HEK293 (cell line): ENCODE measurements at regions not wholly inside any gene's neighbourhood (a gene's known extent, or its start where the extent isn't known, plus 50 kb on each side); places are given as distances from the start of the nearest gene placed in this dataset.

Source experiments
- CTCF ChIA-PET: fragments of 350-600 bp; formaldehyde crosslinking; extraction: SDS; loops from one replicate; lab custom pipeline; 2021; ENCODE audit warnings: antibody characterized with exemption; lab: Yijun Ruan, JAX
- POLR2A ChIA-PET: fragments of 300-600 bp; formaldehyde crosslinking; extraction: SDS; loops from one replicate; lab custom pipeline; 2020; ENCODE audit warnings: antibody characterized with exemption, inconsistent platforms; lab: Yijun Ruan, JAX
- H3K27ac ChIP-seq: fragments of 200-500 bp; sonication (Bioruptor generic); 2 replicates; pipeline ENCODE4 v1.5.1; 2014; ENCODE audit warnings: low read depth, low read length, control low read depth, inconsistent platforms; ENCODE audit errors: extremely low read depth
- H3K36me3 ChIP-seq, 2 experiments: fragments of 200-500 bp in 1 of 2; sonication (Bioruptor generic) in 1 of 2; 1 replicate in 1 of 2; 2 replicates in 1 of 2; pipeline ENCODE4 v1.5.1; 2014 to 2017; ENCODE audit warnings: inconsistent platforms in 2 of 2, low read length in 2 of 2; ENCODE audit not compliant: control insufficient read depth in 2 of 2, insufficient read depth in 1 of 2
- H3K4me1 ChIP-seq: fragments of 200-500 bp; sonication (Bioruptor generic); 2 replicates; pipeline ENCODE4 v1.5.1; 2014; ENCODE audit warnings: mild to moderate bottlenecking, low read length, inconsistent platforms; ENCODE audit not compliant: control insufficient read depth, insufficient read depth
- H3K4me3 ChIP-seq: 2 replicates; pipeline ENCODE4 v1.5.1; 2011; ENCODE audit warnings: low read depth, mild to moderate bottlenecking, control low read depth, low read length, moderate library complexity
- H3K9me3 ChIP-seq: fragments of 200-500 bp; sonication (Bioruptor generic); 2 replicates; pipeline ENCODE4 v1.5.1; 2014; ENCODE audit warnings: low read depth, low read length, inconsistent platforms; ENCODE audit not compliant: control insufficient read depth, insufficient read depth
- BCL11B ChIP-seq: fragments of 450-650 bp; formaldehyde crosslinking; IDR thresholded peaks from 2 replicates; pipeline ENCODE4 v1.5.1; 2016; ENCODE audit warnings: low read depth, missing biosample characterization, missing genetic modification characterization
- GLI4 ChIP-seq: fragments of 450-650 bp; formaldehyde crosslinking; IDR thresholded peaks from 2 replicates; pipeline ENCODE4 v1.5.1; 2016; ENCODE audit warnings: missing biosample characterization, missing genetic modification characterization
- IKZF3 ChIP-seq: fragments of 450-650 bp; IDR thresholded peaks from 2 replicates; pipeline ENCODE4 v1.5.0; 2018; ENCODE audit warnings: missing biosample characterization, mild to moderate bottlenecking, missing genetic modification characterization, moderate library complexity
- KLF10 ChIP-seq: fragments of 450-650 bp; IDR thresholded peaks from 2 replicates; pipeline ENCODE4 v1.5.1; 2018; ENCODE audit warnings: missing biosample characterization, mild to moderate bottlenecking, missing genetic modification characterization
- KLF7 ChIP-seq: fragments of 450-650 bp; formaldehyde crosslinking; IDR thresholded peaks from 2 replicates; pipeline ENCODE4 v1.5.1; 2016; ENCODE audit warnings: missing biosample characterization, missing genetic modification characterization, borderline replicate concordance
- KLF8 ChIP-seq: fragments of 450-650 bp; formaldehyde crosslinking; IDR thresholded peaks from 2 replicates; pipeline ENCODE4 v1.5.1; 2016; ENCODE audit warnings: missing biosample characterization, missing genetic modification characterization
- MEIS1 ChIP-seq: sonication (generic); formaldehyde crosslinking; IDR thresholded peaks from 2 replicates; pipeline ENCODE4 v1.8.1; 2022; ENCODE audit warnings: missing genetic modification reagents, mild to moderate bottlenecking, borderline replicate concordance
- MZF1 ChIP-seq: fragments of 450-650 bp; formaldehyde crosslinking; IDR thresholded peaks from 2 replicates; pipeline ENCODE4 v1.5.1; 2017; ENCODE audit warnings: missing biosample characterization, missing genetic modification characterization, borderline replicate concordance
- SP2 ChIP-seq: fragments of 450-650 bp; formaldehyde crosslinking; IDR thresholded peaks from 2 replicates; pipeline ENCODE4 v1.5.1; 2016; ENCODE audit warnings: missing biosample characterization, missing genetic modification characterization
- ZBTB17 ChIP-seq: fragments of 450-650 bp; formaldehyde crosslinking; IDR thresholded peaks from 2 replicates; pipeline ENCODE4 v1.5.1; 2016; ENCODE audit warnings: missing biosample characterization, missing genetic modification characterization
- ZBTB20 ChIP-seq: fragments of 450-650 bp; formaldehyde crosslinking; IDR thresholded peaks from 2 replicates; pipeline ENCODE4 v1.5.1; 2016; ENCODE audit warnings: missing biosample characterization, missing genetic modification characterization
- ZBTB7A ChIP-seq: fragments of 450-650 bp; formaldehyde crosslinking; IDR thresholded peaks from 2 replicates; pipeline ENCODE4 v1.5.1; 2016; ENCODE audit warnings: low read depth, missing biosample characterization, missing genetic modification characterization
- ZBTB8A ChIP-seq: fragments of 450-650 bp; formaldehyde crosslinking; IDR thresholded peaks from 2 replicates; pipeline ENCODE4 v1.5.1; 2016; ENCODE audit warnings: missing biosample characterization, missing genetic modification characterization
- ZNF10 ChIP-seq: fragments of 450-650 bp; formaldehyde crosslinking; IDR thresholded peaks from 2 replicates; pipeline ENCODE4 v1.5.1; 2017; ENCODE audit warnings: missing biosample characterization, missing genetic modification characterization
- ZNF140 ChIP-seq: fragments of 450-650 bp; formaldehyde crosslinking; IDR thresholded peaks from 2 replicates; pipeline ENCODE4 v1.5.1; 2016; ENCODE audit warnings: missing biosample characterization, missing genetic modification characterization
- ZNF157 ChIP-seq: fragments of 450-650 bp; formaldehyde crosslinking; IDR thresholded peaks from 2 replicates; pipeline ENCODE4 v1.5.1; 2016; ENCODE audit warnings: missing biosample characterization, missing genetic modification characterization
- ZNF211 ChIP-seq: fragments of 450-650 bp; formaldehyde crosslinking; IDR thresholded peaks from 2 replicates; pipeline ENCODE4 v1.5.1; 2016; ENCODE audit warnings: low read depth, missing biosample characterization, missing genetic modification characterization
- ZNF24 ChIP-seq: fragments of 450-650 bp; formaldehyde crosslinking; IDR thresholded peaks from 2 replicates; pipeline ENCODE4 v1.5.1; 2016; ENCODE audit warnings: missing biosample characterization, missing genetic modification characterization
- ZNF48 ChIP-seq: fragments of 450-650 bp; formaldehyde crosslinking; IDR thresholded peaks from 2 replicates; pipeline ENCODE4 v1.5.1; 2016; ENCODE audit warnings: missing biosample characterization, missing genetic modification characterization
- ZNF513 ChIP-seq: fragments of 450-650 bp; IDR thresholded peaks from 2 replicates; pipeline ENCODE4 v1.5.1; 2018; ENCODE audit warnings: missing biosample characterization, missing genetic modification characterization
- ZNF514 ChIP-seq: fragments of 450-650 bp; formaldehyde crosslinking; IDR thresholded peaks from 2 replicates; pipeline ENCODE4 v1.5.1; 2016; ENCODE audit warnings: missing biosample characterization, missing genetic modification characterization
- ZNF518A ChIP-seq: fragments of 450-650 bp; formaldehyde crosslinking; conservative IDR thresholded peaks from 2 replicates; pipeline ENCODE4 v1.5.1; 2016; ENCODE audit warnings: low read depth, missing biosample characterization, missing genetic modification characterization
- ZNF560 ChIP-seq: fragments of 450-650 bp; formaldehyde crosslinking; IDR thresholded peaks from 2 replicates; pipeline ENCODE4 v1.5.1; 2017; ENCODE audit warnings: missing biosample characterization, missing genetic modification characterization, borderline replicate concordance
- ZNF580 ChIP-seq: fragments of 450-650 bp; formaldehyde crosslinking; IDR thresholded peaks from 2 replicates; pipeline ENCODE4 v1.5.1; 2016; ENCODE audit warnings: missing biosample characterization, missing genetic modification characterization
- ZNF600 ChIP-seq: fragments of 450-650 bp; formaldehyde crosslinking; IDR thresholded peaks from 2 replicates; pipeline ENCODE4 v1.5.1; 2016; ENCODE audit warnings: missing biosample characterization, missing genetic modification characterization
- ZNF623 ChIP-seq: fragments of 450-650 bp; formaldehyde crosslinking; IDR thresholded peaks from 2 replicates; pipeline ENCODE4 v1.5.1; 2016; ENCODE audit warnings: missing biosample characterization, missing genetic modification characterization
- ZNF76 ChIP-seq: fragments of 450-650 bp; formaldehyde crosslinking; IDR thresholded peaks from 2 replicates; pipeline ENCODE4; 2016; ENCODE audit warnings: low read depth, missing biosample characterization, missing genetic modification characterization, borderline replicate concordance
- TF ChIP-seq, protein P1 (sequence below): fragments of 450-650 bp; formaldehyde crosslinking; IDR thresholded peaks from 2 replicates; pipeline ENCODE4 v1.5.1; 2016; ENCODE audit warnings: missing biosample characterization, missing genetic modification characterization, low read depth
- TF ChIP-seq, protein P2 (sequence below): fragments of 450-650 bp; formaldehyde crosslinking; optimal IDR thresholded peaks from 2 replicates; pipeline ENCODE3; 2016; ENCODE audit warnings: missing biosample characterization, mild to moderate bottlenecking, missing genetic modification characterization

DNA sequence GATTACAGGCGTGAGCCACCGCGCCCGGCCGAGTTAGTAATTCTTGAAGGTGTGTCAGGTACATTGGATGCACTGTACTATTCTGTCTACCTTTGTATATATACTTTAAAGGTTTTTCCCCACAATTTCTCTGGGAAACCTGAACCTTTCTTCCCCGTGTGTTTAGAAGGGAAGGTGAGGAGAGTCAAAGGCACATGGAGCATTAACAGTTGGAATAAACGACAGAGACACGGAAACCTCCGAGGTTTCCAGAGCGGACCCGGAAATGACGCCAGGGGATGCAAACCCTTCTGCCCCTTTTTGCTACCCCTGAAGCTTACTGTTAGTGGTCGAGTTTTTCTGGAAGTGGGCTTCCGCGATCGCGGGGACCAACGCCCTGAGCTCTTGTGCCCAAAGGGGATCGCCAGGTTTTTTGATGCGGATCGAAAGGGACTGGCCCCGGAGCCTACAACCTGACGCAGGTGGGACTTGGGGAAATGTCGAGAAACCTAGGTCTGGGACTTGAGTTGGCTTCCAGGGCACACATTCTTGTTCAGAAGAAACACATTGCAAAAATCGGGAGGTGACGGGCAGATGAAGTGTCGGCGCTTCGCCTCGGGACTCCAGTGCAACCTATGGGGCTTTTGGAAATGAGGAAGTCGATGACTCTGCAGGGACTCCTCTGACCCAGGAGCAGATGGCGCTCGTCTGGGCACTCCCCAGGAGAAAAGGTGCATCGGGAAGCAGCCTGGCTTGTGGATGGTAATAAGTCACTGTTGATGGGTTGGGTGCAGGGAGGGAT is 218.2 kb downstream of the OR2B2 start:
- peak overlapping the region; percentile 81 for H3K27ac ChIP-seq
- no peaks in the 10 kb centered on the region for H3K9me3 ChIP-seq
- ChIA-PET CTCF (interaction anchor here (0.6 kb wide), 1 partner anchor 17 kb away, joined by 3 read pairs; no protein-coding TSS in a partner anchor), POLR2A (interaction anchor here (0.6 to 1.4 kb wide), 5 partner anchors 58 to 567 kb away, joined by 3 to 4 read pairs (median 4); no protein-coding TSS in a partner anchor)
- peak overlapping the region; percentile 92 for H3K4me3 ChIP-seq
- H3K36me3 ChIP-seq: peaks cover 0 to 2% of the 10 kb centered on the region in 2 experiments; a peak in 2 of 3 replicates
- no peaks in the 10 kb centered on the region for H3K4me1 ChIP-seq
- no peak for TF ChIP-seq ZNF24 (tag by site-specific recombination)
- no peak; the same call in 1 of the 2 replicates for TF ChIP-seq ZNF600
- TF ChIP-seq ZNF580: peak; percentile 98
- TF ChIP-seq SP2 (tag by site-specific recombination): peak; percentile 65
- TF ChIP-seq ZNF518A (tag by site-specific recombination): peak; percentile 68
- TF ChIP-seq IKZF3 (tag by site-specific recombination): peak; percentile 96
- 0 out of 2 replicates have a peak, but pooled peaks have one; percentile 22 for TF ChIP-seq BCL11B
- no peak; the same call in 1 of the 2 replicates for TF ChIP-seq KLF7 (tag by site-specific recombination)
- no peak for TF ChIP-seq ZNF10 (tag by site-specific recombination)
- TF ChIP-seq, protein P1, sequence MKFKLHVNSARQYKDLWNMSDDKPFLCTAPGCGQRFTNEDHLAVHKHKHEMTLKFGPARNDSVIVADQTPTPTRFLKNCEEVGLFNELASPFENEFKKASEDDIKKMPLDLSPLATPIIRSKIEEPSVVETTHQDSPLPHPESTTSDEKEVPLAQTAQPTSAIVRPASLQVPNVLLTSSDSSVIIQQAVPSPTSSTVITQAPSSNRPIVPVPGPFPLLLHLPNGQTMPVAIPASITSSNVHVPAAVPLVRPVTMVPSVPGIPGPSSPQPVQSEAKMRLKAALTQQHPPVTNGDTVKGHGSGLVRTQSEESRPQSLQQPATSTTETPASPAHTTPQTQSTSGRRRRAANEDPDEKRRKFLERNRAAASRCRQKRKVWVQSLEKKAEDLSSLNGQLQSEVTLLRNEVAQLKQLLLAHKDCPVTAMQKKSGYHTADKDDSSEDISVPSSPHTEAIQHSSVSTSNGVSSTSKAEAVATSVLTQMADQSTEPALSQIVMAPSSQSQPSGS (tag by site-specific recombination): no peak
- TF ChIP-seq ZNF48 (tag by site-specific recombination): no peak
- TF ChIP-seq ZNF560 (tag by site-specific recombination): no peak
- TF ChIP-seq KLF10: peak; percentile 67
- no peak for TF ChIP-seq GLI4 (tag by site-specific recombination)
- peak; percentile 92 for TF ChIP-seq ZBTB17 (tag by site-specific recombination)
- TF ChIP-seq MZF1 (tag by site-specific recombination): no peak
- TF ChIP-seq ZNF514: no peak
- no peak for TF ChIP-seq MEIS1
- TF ChIP-seq ZNF76 (tag by site-specific recombination): peak; percentile 40; the same call in 1 of the 2 replicates
- TF ChIP-seq ZNF513 (tag by site-specific recombination): no peak
- peak; percentile 88 for TF ChIP-seq ZBTB8A (tag by site-specific recombination)
- peak; percentile 63; the same call in 1 of the 2 replicates for TF ChIP-seq ZBTB20 (tag by site-specific recombination)
- TF ChIP-seq KLF8 (tag by site-specific recombination): peak; percentile 12; the same call in 1 of the 2 replicates
- 0 out of 2 replicates have a peak, but pooled peaks have one; percentile 3 for TF ChIP-seq ZNF623
- no peak for TF ChIP-seq ZNF140 (tag by site-specific recombination)
- TF ChIP-seq, protein P2, sequence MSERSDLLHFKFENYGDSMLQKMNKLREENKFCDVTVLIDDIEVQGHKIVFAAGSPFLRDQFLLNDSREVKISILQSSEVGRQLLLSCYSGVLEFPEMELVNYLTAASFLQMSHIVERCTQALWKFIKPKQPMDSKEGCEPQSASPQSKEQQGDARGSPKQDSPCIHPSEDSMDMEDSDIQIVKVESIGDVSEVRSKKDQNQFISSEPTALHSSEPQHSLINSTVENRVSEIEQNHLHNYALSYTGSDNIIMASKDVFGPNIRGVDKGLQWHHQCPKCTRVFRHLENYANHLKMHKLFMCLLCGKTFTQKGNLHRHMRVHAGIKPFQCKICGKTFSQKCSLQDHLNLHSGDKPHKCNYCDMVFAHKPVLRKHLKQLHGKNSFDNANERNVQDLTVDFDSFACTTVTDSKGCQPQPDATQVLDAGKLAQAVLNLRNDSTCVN (tag by site-specific recombination): peak; percentile 6
- no peak for TF ChIP-seq ZNF157 (tag by site-specific recombination)
- no peak for TF ChIP-seq ZNF211 (tag by site-specific recombination)
- TF ChIP-seq ZBTB7A: no peak
